Glutamatergic neuron (in vitro differentiated cells): ENCODE measurements at regions not wholly inside any gene's neighbourhood (a gene's known extent, or its start where the extent isn't known, plus 50 kb on each side); places are given as distances from the start of the nearest gene placed in this dataset.

Experiments used
- DNase-seq: peaks from one replicate; pipeline ENCODE4 v3.0.0; 2022
- H3K27ac Mint-ChIP-seq: one replicate; pipeline ENCODE4 v1.8.0; 2020; ENCODE audit warnings: mild to moderate bottlenecking, mixed read lengths, inconsistent platforms; ENCODE audit not compliant: unreplicated experiment
- H3K27me3 Mint-ChIP-seq: one replicate; pipeline ENCODE4 v1.8.0; 2020; ENCODE audit warnings: mild to moderate bottlenecking, moderate library complexity, mixed read lengths, inconsistent platforms; ENCODE audit not compliant: unreplicated experiment
- H3K36me3 Mint-ChIP-seq: one replicate; pipeline ENCODE4 v1.8.0; 2020; ENCODE audit warnings: mild to moderate bottlenecking, mixed read lengths, inconsistent platforms; ENCODE audit not compliant: unreplicated experiment
- H3K4me1 Mint-ChIP-seq: one replicate; pipeline ENCODE4 v1.8.0; 2020; ENCODE audit warnings: mild to moderate bottlenecking, low read depth, mixed read lengths, inconsistent platforms; ENCODE audit not compliant: unreplicated experiment
- H3K4me3 Mint-ChIP-seq: one replicate; pipeline ENCODE4 v1.8.0; 2020; ENCODE audit warnings: mild to moderate bottlenecking, mixed read lengths, inconsistent platforms; ENCODE audit not compliant: unreplicated experiment
- H3K9me3 Mint-ChIP-seq: one replicate; pipeline ENCODE4 v1.8.0; 2020; ENCODE audit warnings: mild to moderate bottlenecking, moderate library complexity, mixed read lengths, inconsistent platforms; ENCODE audit not compliant: unreplicated experiment
- TF ChIP-seq, protein P1 (sequence below): fragments of 200-600 bp; sonication (generic); IDR thresholded peaks from one replicate; pipeline ENCODE4 v1.5.0; 2021; ENCODE audit not compliant: partially characterized antibody, unreplicated experiment

DNA sequence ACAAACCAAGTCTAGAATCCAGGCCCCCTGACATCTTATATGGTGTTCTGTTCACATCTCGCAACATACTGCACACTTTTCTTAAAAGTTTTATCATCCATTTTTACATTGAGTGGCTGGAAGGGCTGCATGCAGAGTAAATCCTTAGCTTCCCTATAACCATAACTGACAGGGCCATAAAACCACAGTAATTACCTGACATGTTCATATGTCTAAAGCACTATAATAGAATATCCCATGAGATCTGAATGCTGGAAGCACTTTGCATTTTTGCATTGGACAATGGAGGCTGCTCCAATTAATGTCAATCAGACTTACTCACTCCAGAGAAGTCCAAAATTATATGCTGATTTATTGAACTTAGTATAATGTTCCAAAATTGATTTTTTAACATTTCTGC is 86.6 kb upstream of the HES1 start:
- no peaks in the 10 kb centered on the region for H3K27me3 Mint-ChIP-seq
- DNase-seq: no peak
- H3K27ac Mint-ChIP-seq: no peak overlapping the region
- TF ChIP-seq, protein P1, sequence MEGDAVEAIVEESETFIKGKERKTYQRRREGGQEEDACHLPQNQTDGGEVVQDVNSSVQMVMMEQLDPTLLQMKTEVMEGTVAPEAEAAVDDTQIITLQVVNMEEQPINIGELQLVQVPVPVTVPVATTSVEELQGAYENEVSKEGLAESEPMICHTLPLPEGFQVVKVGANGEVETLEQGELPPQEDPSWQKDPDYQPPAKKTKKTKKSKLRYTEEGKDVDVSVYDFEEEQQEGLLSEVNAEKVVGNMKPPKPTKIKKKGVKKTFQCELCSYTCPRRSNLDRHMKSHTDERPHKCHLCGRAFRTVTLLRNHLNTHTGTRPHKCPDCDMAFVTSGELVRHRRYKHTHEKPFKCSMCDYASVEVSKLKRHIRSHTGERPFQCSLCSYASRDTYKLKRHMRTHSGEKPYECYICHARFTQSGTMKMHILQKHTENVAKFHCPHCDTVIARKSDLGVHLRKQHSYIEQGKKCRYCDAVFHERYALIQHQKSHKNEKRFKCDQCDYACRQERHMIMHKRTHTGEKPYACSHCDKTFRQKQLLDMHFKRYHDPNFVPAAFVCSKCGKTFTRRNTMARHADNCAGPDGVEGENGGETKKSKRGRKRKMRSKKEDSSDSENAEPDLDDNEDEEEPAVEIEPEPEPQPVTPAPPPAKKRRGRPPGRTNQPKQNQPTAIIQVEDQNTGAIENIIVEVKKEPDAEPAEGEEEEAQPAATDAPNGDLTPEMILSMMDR: no peak
- no peaks in the 10 kb centered on the region for H3K4me1 Mint-ChIP-seq
- no peak overlapping the region for H3K4me3 Mint-ChIP-seq
- peaks cover 9% of the 10 kb centered on the region for H3K9me3 Mint-ChIP-seq
- H3K36me3 Mint-ChIP-seq: peaks cover 17% of the 10 kb centered on the region

DNA sequence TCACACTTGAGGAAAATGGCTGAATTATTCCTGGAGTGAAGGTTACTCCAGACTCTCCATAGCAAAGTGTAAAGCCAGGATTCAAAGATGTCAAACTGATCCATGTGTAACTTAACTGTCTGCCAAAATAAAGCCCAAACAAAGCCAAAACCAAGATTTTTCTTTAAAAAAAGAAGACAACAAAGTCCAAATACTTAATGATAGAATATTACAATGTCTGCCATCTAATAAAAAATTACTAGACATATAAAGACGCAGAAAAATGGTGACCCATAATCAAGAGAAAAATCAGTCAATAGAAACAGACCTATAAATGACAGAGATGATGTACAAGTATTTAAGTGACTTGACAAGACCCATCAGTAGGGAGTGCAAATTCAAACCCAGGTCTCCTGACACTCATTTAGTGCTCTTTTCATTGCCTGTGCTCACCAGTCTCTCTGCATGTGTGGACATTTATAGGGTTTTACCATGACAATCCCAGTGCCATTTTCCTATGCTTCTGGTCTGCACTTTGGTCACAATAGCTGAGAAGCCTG is 85.1 kb upstream of the HES1 start:
- no peak for DNase-seq
- H3K27me3 Mint-ChIP-seq: no peaks in the 10 kb centered on the region
- H3K27ac Mint-ChIP-seq: no peak overlapping the region
- peaks cover 9% of the 10 kb centered on the region for H3K9me3 Mint-ChIP-seq
- no peaks in the 10 kb centered on the region for H3K4me1 Mint-ChIP-seq
- TF ChIP-seq, protein P1: no peak
- H3K4me3 Mint-ChIP-seq: no peak overlapping the region
- peaks cover 17% of the 10 kb centered on the region for H3K36me3 Mint-ChIP-seq

DNA sequence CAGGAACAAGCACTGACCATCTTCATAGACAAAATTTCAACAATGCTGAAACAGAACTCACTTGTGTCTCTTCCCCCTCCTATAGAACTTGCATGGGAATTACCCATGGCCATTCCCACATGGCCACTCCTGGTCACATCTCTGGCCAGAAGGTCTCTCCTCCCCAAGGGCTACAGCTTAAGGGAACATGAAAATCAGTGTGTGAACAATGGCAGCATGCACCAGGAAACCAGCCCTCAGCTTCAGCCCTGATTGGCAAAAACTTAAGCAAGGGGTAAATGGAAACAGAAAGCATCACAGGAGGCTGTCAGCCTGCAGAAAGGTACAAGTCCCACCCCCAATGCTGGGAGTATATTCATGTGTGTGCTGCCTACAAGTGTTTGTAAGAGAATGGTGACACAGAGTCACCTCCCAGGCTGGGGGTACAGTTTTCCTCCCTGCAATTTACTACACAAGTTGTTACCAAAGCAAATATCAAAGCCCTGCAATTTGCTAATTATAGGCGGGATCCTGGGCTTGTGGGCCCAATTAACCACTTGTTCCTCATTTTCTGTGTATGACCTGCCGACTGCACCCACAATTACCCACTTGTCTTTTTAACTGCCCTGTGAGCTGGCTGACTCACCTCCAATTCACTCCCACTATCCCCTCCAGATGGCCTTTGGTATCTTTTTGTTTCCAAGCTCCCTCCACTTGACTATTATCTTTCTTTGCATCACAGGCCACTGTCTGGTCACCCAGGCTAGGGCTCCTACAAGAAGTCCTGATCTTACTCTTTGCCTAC is 84.4 kb upstream of the HES1 start:
- Mint-ChIP-seq H3K27me3 (no peaks in the 10 kb centered on the region), H3K9me3 (peaks cover 9% of the 10 kb centered on the region), H3K36me3 (peaks cover 17% of the 10 kb centered on the region), H3K4me1 (no peaks in the 10 kb centered on the region), H3K4me3 (no peak overlapping the region), H3K27ac (no peak overlapping the region)
- TF ChIP-seq, protein P1: no peak
- DNase-seq: no peak

DNA sequence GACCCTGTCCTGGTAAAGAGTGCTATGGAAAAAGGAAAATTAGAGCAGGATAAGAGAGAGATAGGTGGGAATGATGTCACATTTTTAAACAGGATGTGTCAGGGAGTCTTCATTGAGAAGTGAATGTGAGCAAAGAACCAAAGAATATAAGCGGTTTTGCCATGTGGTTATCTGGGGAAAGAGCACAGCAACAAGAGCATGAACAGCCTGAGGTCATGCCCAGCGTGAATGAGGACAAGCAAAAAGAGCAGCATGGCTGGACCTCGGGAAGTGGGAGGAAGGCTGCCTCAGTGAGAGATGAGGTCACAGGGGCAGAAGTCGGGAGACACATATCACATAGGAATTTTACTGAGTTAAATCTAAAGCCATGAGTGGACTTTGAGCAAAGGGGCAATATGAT is 82.8 kb upstream of the HES1 start:
- Mint-ChIP-seq H3K4me1 (peaks cover 4% of the 10 kb centered on the region), H3K36me3 (peaks cover 17% of the 10 kb centered on the region), H3K9me3 (peaks cover 7% of the 10 kb centered on the region), H3K4me3 (no peak overlapping the region), H3K27me3 (no peaks in the 10 kb centered on the region), H3K27ac (no peak overlapping the region)
- TF ChIP-seq, protein P1: no peak
- no peak for DNase-seq

DNA sequence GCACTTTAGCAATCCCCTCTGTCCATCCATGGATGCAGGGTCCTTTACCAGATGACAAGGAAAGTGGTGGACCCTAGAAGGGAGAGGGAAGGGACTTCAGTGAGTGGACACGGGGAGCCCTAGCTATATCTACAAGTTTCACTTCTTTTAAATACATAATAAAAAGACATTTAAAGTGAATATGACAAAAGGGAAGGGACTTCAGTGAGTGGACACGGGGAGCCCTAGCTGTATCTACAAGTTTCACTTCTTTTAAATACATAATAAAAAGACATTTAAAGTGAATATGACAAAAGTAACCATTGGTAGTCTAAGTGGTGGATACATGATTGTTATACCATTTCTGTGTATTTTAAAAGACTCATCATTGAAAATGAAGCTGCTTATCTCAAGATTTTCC is 81.9 kb upstream of the HES1 start:
- TF ChIP-seq, protein P1: no peak
- no peak overlapping the region for H3K27ac Mint-ChIP-seq
- H3K9me3 Mint-ChIP-seq: peaks cover 7% of the 10 kb centered on the region
- no peak overlapping the region for H3K4me3 Mint-ChIP-seq
- H3K27me3 Mint-ChIP-seq: no peaks in the 10 kb centered on the region
- no peak for DNase-seq
- H3K36me3 Mint-ChIP-seq: peaks cover 17% of the 10 kb centered on the region
- peaks cover 4% of the 10 kb centered on the region for H3K4me1 Mint-ChIP-seq
